ELF-1 (cell line): ENCODE measurements at regions not wholly inside any gene's neighbourhood (a gene's known extent, or its start where the extent isn't known, plus 50 kb on each side); places are given as distances from the start of the nearest gene placed in this dataset.

Experiments
- DNase-seq: peaks from one replicate; pipeline ENCODE4 v3.0.0-alpha.2; 2016; ENCODE audit warnings: low read depth, low spot score

DNA sequence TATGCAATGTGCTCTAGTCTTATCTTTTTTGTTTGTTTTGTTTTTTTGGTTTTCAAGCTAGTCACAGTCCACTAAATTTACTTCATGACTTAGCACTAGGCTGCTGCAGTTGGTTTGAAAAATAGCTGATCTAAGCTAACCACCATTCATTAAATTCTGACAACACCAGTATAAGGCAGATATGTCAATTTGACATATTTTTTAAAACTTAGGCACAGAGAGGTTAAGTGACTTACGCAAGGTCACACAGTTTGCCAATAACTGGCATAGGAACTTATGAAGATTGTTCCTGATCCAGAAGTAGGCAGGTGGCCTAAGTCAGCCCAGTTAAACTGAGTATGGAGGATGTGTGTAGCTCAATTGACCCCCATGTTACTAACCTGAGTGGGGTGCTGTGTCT lies 377.3 kb upstream of the NFE2L3 start:
- DNase-seq, result no peak

DNA sequence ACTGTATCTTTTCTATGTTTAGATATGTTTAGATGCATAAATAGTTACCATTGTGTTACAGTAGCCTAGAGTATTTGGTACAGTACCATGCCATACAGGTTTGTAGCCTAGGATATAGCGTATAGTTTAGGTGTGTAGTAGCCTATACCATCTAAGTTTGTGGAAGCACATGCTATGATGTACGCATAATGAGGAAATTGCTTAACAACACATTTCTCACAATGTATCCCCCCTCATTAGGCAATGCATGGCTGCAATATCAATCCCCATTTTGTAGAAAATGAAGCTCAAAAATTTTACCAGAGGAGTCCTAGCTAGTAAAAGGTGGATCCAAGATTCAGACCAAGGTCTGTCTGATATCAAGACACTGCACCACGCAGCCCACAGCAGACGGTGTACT lies 376.4 kb upstream of the NFE2L3 start:
- no peak for DNase-seq

DNA sequence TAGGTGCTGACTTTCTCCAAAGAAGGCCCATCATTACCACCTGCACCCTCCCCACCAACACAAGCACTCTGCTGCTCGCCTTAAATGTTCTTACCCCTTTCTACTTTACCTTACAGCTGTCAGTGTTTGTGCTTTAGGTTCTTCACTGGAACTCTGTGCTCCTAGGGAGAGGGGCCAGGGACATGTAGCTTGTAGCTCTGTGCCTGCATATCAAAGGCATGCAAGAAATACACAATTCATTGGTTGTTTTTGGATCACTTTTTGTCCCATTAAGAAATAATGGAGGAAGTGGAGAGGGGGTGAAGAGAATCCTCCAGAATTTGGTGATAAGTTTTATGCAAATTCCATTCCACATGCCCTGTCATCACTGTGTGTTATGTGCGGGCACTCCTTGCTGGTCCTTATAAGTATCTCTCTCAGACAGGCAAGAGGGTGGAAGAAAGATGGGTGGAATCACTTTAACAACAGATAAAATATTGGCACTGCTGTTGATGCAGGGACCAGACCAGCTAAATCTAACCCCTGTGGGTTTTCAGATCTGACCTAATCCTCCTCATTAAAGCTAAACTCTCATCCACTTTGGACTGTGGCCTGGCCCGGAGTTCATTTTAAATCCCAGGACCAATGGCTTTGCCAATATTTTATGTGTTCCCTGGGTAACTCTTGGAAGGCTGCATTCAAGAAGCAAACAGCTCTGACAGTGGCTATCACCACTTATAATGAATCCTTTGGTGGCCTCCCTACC lies 375.8 kb upstream of the NFE2L3 start:
- no peak for DNase-seq

DNA sequence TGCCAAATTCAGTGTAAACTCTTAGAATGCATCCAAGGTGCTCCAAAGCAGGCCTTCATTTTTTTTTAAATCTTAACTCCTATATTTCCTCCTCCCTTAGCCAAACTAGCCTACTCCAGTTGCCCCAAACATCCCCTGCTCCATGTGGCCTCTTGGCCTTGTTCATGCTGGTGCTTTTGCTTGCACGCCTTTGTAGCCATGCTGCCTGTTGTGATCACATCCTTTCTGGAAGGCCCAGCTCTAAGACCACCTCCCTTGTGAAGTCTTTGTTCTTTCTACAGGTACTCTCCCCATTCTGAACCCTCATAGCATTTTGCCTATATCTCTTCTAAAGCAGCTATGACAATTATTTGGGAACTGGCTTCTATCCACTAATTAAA lies 375.3 kb upstream of the NFE2L3 start:
- no peak for DNase-seq

DNA sequence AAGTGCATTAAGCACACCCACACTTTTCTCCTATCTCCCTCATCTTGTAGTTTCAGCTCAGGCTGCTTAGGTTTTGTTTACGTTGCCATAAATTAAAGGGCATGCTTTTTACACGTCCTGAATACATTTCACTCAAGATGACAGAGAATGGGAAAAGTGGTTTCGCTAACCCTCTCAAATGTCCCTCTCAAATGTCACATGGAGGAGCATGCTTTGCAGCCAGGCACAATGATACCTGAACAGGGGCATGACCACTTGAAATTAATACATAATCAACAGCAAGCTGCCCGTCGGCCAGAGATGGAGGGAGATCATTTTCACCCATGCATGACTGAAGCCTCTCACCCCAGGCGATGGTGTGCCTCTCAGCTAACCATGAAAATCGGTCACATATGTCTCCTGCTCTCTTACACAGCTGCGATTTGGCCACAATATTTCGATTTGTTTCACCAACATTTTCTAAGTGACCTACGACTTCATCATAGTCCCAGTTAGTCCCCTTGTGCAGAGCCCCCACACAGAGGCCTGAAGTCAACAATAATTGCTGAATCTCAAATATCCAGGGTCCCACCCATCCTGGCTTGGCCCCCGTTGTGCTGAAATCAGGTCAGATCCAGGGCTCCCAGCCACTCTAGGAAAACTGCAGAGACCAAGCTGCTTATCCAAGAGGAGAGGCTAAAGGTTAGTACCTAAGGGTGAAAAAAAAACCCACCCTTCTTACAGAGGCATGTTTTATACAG lies 373.9 kb upstream of the NFE2L3 start:
- no peak for DNase-seq

DNA sequence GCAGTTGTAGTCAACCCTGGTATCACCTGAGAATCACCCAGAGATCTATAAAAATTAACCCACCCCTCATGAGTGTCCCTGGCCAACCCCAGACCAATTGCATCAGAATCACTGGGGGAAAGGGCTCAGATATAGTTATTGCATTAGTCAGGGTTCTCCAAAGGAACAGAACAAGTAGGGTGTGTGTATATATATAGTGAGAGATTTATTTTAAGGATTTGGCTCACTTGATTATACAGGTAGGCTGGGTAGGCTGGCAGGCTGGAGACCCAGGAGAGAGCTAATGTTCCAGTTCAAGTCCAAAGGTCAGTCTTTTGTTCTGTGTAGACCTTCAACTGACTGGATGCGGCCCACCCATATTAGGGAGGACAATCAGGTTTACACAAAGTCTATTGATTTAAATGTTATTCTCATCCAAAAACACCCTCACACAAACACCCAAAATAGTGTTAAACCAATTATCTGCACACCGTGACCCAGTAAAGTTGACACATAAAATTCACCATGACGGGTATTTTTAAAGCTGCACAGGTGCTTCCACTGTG lies 372.9 kb upstream of the NFE2L3 start:
- DNase-seq, result no peak

DNA sequence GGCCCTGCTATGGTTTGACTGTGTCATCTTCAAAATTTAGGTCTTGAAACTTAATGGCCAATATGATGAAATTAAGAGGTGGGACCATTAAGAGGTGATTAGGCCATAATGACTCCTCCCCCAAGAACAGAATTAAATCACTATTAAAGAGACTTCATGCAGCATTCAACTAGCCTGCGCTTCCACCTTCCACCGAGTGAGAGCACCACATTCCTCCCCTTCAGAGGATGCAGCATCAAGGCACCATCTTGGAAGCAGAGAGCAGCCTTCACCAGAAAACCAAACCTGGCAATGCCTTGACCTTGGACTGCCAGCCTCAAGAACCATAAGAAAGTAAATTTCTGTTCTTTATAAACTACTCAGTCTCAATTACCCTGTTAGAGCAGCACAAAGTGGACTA lies 371.1 kb upstream of the NFE2L3 start:
- DNase-seq, result no peak

DNA sequence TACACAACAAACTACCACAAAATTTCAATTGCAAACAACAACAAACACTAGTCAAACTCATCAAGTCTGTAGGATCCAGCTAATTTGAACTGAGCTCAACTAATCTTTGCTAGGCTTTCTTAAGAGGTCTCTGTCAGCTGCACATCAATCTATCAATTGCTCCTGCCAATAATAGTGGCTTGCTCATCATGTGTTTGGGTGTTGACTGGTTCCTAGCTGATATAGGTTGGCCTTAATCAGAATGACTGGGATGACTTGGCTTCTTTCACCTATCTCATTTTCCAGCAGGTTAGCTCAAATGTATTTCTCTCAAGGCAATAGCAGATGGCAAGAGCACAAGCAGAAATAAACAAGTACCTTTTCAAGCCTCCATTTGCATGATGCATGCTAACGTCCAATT lies 370.3 kb upstream of the NFE2L3 start:
- DNase-seq, result no peak

DNA sequence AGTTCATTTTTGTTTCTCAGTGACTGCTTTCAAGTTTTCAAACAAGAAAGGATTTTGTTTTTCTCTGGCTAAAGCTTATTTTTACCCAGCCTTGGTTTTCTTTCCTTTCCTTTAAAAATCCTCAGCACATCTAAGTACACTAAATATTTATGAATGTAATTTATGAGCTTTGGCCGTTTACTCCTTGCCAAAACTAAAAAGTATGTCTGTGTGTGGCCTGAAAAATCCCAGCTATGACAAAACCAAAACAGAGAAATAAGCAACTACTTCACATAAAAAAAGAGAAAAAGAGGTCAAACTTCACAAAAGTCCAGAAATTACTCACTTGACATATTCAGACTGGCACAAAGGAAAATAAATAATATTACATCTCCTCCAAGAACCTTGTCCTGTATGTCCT lies 365.1 kb upstream of the NFE2L3 start:
- no peak for DNase-seq

DNA sequence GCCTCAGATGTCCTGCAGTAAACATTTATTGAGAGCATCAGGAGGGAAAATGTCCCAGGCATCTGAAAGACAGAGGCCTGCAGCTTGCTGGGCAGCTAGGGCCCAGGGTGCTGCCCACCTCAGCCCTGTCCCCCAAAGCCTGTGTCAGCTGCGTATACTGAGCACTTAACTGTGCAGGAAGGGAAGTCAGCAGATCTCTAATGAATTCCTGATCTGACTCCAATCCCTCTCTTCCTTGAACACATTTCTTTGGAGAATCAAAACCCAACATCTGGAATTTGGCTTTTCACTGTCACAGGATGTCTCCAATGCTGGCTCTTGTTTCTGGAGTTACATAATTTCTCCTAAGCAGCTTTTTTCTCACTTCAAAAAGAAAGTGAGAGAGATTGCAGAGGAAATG lies 364.7 kb upstream of the NFE2L3 start:
- no peak for DNase-seq

DNA sequence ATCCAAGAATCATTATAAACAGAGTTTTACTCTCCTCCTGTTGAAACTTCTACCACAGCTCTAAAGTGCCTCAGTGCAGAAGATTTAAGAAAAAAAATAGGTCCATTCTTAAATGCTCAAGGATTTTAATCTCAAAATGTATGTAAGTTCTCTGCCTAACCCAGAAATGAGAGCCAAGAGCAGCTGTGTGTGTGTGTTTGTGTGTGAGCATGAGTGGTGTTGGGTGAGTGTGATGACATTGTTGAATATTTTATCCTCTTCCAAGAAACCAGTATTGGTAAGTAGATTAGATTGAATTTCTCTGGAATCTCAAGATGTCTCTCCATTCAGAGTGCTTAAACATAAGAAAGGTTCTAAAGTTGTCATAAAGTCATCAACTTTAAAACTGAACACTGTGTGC lies 363.6 kb upstream of the NFE2L3 start:
- no peak for DNase-seq

DNA sequence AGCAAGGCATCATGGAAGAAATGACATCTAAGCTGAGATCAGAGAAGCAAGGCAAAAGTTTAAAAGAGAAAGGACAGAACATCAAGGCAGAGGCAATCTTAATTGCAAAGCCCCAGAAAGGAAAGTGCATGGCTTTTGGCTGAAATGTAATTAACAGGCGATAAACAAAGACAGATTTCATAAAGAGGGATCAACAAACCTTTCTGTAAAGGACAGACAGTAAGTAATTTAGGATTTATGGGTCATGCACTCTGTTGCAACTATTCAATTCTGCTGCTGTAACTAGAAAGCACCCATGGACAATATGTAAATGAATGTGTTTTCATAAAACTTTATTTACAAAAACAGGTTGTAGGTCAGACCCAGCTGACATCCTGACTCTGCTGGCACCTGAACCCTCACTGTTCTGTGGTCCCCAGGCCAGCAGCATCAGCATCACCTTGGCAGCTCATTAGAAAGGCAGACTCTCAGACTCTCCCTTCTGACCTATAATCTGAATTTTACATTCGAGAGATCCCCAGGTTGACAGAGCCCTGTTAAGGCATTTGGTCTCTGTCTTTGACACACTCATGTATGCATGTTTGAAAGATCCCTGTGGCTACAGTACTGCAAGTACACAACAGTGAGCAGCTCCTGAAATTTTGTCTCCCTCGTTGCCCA lies 362.9 kb upstream of the NFE2L3 start:
- DNase-seq, result no peak

DNA sequence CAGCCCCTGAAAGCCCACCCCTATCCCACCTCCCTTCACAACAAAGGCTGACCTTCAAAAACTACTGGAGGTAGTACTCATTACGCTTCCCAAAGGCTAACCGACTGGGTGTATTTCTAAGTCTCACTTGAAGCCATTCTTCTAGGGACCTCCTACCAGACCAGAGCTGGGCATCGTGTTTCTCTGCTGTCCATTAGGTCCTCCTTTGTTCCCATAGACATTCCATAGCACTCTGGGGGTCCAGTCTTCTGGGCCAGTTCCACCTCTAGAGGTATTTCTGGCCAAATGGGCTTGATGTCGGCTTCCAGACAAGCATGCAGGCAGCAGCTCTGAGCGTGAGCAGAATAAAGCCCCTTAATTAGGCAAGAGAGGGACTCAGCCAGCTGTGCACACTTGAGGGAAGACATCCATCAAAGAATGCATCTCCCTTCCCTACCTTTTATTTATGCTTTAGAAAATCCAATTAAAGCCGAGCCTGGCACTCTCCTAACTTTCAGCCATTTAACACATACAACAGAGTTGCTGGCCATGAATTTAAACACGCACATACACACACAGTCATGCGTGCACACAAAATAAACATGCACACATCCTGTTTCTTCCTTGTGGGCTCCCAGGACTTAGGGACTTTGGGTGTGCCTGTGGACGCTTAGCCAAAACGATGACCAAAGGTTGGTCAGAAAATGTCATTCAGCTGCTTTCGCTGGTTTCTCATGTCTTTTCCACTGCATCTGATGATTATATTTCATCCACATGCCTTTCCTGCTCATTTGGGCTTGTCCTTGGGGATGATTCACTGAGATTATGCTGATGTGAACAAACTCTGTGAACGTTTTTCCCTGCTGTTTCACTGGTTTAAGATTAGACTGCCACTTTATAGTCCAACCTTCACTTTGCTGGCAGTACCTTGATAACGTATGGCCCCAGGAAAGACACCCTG lies 362.0 kb upstream of the NFE2L3 start:
- no peak for DNase-seq

DNA sequence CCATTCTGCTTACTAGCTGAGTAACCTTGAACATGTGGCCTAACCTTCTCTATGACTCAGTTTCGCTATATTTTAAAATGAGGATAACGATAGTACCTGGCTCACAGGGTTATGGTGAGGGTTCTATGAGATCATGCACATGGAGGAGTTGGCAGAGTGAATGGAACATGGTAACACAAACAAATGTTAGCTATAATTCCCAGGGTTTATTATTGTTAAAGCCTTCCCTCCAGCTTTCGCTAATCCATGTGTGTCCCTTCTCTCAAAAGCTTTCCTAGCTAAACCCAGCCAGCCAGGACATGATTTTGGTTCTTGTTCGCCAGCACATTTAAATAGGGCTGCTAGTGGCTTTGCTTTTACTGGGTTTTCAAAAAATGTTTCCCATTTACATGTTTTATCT lies 361.0 kb upstream of the NFE2L3 start:
- DNase-seq, result no peak

DNA sequence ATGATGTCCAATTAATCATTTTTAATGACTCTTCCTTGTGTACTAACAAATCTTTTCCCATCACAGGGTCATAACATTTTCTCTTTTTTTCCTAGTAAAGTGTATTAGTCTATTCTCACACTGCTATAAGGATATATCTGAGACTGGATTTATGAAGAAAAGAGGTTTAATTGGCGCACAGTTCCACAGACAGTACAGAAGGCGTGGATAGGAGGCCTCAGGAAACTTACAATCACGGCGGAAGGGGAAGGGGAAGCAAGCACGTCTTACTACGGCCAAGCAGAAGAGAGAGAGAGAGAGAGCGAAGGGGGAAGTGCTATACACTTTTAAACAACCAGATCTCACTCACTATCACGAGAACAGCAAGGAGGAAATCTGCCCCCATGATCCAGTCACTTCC lies 359.4 kb upstream of the NFE2L3 start:
- DNase-seq, result no peak

DNA sequence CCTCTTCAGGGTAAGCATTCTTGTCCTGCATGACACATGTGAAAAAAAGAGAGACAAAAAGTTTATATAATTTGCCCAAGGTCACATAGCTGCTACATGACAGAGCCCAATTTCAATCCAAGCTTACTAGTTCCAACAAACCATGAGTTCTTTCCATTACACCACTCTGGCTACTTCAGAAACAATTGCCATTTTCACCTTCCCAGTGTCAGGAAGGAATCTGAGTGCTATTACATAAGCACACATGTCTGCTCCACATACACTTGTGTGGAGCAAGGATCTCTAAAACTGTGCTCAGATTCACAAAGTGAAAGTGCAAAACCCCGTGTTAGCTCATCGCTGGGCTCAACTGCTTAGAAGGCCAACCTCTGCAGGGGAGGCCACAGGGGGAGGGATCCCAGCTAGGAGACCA lies 356.2 kb upstream of the NFE2L3 start:
- DNase-seq, result no peak

DNA sequence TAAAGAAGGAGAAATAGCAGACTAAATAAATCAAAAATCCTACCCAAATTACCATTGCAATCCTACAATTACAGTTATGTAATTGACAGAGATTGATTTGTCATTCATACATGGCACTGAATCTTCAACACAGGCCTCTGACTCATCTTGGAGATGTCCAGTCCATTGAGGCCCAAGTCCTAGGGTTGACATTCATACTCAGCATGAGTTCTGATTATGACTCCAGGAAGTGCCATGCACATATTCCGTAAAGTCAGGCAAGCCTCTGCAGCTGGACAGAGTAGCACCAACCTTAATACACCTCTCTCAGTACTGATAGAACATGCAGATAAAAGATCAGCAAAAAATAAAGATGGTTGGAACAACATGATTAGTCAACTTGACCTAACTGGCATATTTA lies 353.7 kb upstream of the NFE2L3 start:
- no peak for DNase-seq

DNA sequence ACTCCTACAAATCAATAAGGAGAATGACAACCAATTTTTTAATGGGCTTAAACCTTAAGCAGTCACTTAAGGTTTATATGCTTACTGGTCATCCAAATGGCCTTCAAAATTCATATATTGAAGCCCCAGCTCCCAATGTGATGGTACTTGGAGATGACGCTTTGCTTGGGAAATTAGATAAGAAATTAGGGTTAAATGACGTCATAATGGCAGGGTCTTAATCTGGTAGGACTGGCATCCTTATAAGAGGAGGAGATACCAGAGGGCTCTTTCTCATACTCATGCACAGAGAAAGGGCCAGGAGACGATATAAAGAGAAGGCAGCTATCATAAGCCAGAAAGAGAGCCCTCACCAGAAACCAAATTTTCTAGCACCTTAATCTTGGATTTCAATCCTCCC lies 350.8 kb upstream of the NFE2L3 start:
- DNase-seq, result no peak

DNA sequence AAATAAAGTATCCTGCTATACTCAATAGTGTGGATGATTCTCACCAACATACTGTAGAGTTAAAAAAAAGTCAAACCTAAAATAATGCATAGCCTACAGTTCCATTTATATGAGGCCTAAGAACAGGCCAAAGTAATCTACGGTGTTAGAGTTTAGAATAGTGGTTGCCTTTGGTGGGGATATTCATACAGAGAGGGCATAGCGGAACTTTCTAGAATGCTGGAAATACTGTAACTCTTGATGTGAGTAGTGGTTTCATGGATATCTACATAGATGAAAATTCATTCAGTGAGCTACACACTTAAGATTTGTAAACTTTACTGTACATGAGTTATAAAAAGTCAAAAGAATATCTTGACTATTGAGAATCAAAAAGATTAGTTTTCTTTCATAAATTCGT lies 349.9 kb upstream of the NFE2L3 start:
- DNase-seq, result no peak

DNA sequence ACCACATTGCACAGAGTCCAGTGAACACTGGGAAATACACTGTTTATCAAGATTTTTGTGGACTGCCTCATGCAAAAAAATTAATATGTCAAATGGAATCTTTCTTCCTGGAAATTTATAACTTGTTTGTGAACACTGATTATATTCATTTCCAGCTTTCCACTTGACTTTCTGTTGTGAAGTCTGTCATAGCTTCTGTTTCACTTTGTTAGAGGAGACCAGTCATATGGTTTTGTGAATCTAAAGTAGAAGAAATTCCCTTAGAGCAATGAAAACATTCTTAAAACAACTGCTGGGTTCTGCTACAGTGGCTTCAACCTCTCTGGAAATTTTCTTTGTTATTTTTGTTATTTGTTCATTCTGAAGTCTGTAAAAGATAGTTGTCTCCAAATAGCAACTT lies 349.5 kb upstream of the NFE2L3 start:
- DNase-seq, result no peak

DNA sequence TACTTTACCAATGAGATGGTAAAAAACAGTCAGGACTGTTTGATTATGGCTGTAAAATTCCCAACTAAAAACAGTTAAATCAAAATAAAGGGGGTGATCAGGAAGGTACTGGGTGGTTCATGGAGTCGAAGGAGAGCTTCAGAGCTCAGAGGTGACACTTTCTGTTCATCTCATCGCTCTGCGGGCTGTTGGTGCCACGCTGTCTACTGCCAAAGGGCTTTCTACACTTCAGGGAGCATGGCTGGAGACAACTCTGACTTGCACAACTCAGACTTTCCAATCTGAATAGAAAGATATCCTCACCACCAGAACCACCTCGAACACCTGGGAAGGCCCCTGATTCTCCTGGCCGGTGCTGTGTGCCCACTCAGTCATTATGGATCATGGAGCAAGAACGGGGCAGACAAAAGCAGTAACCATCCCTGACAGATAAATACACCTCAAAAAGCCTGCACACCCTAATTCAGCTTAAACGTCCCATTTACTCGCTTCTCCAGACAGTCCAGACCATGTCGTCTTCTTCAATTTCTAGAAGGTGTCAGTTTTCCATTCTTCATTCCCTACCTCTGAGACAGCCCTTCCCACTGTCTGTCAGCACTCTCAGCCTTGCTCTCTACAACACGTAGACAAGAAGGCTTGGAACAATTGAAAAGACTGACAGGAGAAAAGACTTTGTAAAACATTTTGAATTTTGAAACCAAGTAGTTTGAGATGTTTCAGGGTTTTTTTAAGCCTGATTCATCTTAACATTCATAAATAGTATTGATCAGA lies 348.7 kb upstream of the NFE2L3 start:
- no peak for DNase-seq
